ENCODE measurements at regions not wholly inside any gene's neighbourhood (a gene's known extent, or its start where the extent isn't known, plus 50 kb on each side); places are given as distances from the start of the nearest gene placed in this dataset.

DNA sequence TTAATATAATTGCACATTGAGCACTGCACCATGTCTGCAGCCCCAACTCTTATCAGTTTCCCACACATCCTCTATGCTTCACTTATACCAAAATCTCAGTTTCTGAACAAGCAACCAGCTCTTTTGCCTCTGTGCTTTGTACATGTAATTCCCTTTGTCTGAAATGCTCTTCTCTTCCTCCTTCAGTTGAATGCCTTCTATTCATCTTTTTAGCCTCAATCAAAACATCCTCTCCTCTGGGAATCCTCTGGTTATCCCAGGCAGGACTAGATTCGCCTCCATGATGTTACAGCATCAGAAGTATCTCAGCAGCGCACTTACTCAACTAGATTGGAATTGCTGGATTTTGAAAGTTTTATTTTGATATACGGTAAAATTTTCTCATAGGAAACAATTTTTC lies 143.3 kb downstream of the GAS1 start:
- no peak for TF ChIP-seq MAX (IDR thresholded peaks at IDR 0.05; ENCODE audit: low read depth)
- TF ChIP-seq, protein P1, sequence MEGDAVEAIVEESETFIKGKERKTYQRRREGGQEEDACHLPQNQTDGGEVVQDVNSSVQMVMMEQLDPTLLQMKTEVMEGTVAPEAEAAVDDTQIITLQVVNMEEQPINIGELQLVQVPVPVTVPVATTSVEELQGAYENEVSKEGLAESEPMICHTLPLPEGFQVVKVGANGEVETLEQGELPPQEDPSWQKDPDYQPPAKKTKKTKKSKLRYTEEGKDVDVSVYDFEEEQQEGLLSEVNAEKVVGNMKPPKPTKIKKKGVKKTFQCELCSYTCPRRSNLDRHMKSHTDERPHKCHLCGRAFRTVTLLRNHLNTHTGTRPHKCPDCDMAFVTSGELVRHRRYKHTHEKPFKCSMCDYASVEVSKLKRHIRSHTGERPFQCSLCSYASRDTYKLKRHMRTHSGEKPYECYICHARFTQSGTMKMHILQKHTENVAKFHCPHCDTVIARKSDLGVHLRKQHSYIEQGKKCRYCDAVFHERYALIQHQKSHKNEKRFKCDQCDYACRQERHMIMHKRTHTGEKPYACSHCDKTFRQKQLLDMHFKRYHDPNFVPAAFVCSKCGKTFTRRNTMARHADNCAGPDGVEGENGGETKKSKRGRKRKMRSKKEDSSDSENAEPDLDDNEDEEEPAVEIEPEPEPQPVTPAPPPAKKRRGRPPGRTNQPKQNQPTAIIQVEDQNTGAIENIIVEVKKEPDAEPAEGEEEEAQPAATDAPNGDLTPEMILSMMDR (IDR thresholded peaks at IDR 0.05), result no peak

Data from SK-N-SH (cell line).